HTR-8/SVneo (cell line): ENCODE measurements at regions not wholly inside any gene's neighbourhood (a gene's known extent, or its start where the extent isn't known, plus 50 kb on each side); places are given as distances from the start of the nearest gene placed in this dataset.

Source experiments
- DNase-seq: peaks from one replicate; pipeline ENCODE4 v3.0.0; 2011; ENCODE audit warnings: low spot score, mixed read lengths; ENCODE audit not compliant: insufficient read length
- FAIRE-seq: peaks from 2 replicates; lab custom pipeline; 2011; peaks lifted over from hg19 to GRCh38; lab: Jason Lieb, UNC

DNA sequence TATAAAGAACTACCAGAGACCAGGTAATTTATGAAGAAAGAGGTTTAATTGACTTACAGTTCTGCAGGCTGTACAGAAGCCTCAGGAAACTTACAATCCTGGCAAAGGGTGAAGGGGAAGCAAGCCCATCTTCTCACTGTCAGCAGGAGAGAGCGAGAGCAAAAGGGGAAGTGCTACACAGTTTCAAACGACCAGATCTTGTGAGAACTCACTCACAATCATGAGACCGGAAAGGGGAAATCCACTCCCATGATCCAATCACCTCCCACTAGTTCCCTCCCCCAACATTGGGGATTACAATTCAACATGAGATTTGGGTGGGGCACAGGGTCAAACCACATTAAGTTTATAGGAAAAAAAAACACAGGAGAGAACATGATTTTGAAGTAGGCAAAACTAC lies 222.1 kb upstream of the SHH start:
- DNase-seq (no peak), FAIRE-seq (no peak)

DNA sequence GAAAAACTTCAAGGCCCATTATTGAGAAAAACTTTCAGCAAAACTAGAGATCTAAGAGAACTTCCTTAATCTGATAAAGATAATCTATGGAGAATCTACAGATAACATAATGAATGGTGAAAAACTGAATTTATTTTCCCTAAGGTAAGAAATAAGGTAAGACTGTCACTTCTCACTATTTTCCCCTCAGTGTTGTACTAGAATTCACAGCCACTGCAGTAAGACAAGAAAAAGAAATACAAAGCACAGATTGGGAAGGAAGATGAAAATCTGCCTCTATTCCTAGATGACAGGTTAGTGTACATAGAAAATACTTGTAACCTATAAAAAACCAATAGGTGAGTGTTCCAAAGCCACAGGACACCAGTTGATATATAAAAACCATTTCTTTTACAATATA lies 220.7 kb upstream of the SHH start:
- FAIRE-seq (no peak), DNase-seq (no peak)

DNA sequence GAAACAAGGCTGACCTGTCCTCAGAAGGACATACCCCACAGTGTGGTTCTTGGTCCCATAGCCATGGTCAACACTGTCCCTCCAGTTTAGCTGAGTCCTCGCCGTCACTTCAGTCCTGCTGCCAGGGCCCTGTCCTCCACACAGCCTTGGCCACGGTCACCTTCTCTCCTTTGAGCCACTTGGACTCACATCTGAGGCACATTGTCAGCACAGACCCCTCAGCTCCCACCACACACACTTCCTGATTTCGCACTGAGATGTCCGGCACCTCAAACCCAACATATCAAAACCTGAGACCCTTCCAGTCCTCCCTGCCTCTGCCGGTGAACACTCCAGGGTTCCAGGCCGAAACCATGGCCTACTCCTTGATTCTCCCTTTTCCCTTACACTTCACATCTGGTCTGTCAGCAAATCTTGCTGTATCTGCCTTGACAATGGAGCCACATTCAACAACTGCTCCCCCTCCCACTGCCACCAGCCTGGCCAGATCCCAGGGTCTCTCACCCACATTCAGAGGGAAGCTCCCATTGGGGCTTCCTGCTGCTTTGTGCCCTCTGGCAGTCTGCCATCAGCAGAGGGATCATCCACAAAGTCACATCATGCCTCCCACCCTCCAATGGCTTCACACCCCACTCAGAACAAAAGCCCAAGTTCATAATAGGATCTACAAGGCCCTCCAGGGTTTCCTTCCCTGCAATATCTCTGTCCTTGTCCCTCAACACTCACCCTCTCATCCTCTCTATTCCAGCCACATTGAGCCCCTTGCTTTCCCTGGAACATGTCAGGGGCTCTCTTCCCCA lies 219.6 kb upstream of the SHH start:
- no peak for DNase-seq
- no peak for FAIRE-seq

DNA sequence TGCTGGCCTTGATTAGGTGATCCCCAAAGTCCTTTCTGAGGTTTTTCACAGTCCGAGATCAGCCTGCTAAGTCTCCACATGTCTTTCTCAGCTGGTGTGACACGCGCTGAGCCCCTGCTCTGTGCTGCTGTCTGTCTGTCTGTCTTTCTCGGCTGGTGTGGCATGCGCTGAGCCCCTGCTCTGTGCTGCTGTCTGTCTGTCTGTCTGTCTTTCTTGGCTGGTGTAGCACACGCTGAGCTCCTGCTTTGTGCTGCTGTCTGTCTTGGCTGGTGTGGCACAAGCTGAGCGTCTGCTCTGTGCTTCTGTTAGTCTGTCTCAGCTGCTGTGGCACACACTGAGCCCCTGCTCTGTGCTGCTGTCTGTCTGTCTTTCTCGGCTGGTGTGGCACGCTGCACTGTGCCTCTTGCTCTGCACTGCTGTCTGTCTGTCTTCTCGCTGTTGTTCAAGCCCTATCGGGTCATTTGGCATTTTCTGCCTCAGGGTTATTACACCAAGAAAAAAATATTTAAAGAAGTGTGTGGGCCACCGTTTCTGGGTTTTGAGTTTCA lies 217.3 kb upstream of the SHH start:
- no peak for DNase-seq
- FAIRE-seq, result no peak

DNA sequence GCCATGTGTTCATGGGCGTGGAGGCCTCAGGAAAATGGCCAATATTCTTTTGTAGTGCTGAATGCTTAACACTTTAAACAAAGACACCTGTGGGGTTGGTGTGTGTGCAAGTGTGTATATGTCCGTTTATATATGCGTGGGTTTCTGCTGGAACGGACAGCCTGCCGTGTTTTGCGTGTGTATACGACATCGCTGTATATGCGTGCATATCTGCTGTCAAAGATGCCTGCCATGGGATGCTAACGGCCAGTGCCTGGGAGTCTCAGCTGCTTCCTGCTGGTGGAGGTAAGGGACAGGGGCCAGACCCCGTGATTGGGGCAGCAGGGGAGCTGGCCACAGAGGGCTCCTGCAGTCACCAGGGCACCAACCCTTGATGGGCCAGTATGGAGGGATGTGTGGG lies 216.3 kb upstream of the SHH start:
- DNase-seq, result no peak
- FAIRE-seq, result no peak

DNA sequence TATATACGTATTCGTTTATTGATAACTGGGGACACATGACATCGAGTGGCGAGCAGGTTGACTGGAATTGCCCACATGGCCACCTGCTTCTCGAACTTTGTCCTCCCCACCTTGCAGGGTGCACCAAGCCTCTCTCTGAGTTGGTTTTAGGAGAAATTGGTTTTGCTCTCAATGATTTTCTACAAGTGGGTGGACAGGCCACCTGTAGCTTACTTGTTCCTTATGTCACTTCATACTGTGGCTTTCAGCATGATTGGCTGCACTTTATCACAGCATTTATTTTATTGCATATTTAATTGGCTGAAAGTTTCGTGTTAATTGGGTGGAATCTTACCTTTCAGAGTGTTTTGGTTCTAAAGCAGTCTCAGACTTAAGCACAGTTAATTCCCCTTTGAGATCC lies 215.6 kb upstream of the SHH start:
- DNase-seq (no peak), FAIRE-seq (no peak)

DNA sequence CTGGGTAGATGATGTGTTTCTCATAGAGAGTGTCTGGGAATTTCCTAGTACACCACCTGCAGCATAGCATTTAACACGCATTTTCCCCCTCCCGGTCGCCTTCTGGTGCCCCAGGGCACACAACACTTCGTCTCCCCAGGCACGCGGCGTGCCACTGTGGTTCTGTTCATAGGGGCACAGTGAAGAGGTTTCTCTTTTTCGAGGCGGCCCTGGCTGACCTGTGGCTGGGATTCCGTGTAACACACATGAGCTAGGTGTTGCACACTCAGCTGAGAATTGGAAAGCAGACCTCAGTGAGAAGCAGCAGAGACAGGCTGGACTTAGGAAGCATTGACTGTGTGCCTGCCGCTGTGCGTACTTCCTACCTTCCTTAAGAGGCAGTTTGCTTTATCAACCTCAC lies 214.3 kb upstream of the SHH start:
- no peak for FAIRE-seq
- DNase-seq, result no peak

DNA sequence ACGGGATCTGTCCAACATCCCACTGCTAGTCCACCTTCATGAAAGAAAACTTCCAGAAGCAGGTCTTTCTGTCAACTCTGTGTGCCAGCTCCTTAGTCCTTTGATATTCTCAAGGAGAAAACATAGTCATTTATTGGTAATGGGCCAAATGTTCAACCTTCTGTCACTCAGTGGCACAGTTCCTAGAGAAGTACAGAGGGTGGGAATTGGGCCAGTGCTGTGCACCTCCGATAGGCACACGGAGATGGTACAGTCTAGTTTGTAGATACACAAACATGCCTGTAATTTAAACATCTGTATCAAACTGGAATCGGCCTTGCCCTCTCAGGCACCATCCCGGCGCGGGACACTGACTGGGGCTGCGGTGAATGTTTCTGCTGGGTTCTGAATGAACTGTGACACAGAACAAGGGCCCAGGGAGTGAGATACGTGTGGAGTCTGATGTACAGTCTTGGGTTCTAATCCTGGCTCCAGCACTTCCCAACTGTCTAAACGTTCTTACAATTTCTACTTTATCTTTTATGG lies 213.9 kb upstream of the SHH start:
- DNase-seq (no peak), FAIRE-seq (no peak)

DNA sequence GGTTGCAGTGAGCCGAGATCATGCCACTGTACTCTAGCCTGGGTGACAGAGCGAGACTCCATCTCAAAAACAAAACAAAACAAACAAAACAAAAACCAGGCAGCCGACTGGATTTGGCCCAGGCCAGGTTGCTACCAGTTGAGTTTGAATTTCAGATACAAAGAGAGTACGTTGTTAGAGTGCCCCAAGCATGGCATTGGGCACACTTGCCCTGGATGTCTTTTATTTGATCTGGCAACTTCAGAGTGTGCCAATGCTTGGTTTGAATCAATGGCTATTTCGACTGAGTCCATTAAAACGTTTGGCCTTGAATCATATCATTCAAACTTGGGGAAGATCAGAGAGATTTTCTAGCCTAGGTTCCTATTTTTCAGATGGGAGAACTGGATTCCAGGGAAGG lies 213.4 kb upstream of the SHH start:
- FAIRE-seq, result no peak

DNA sequence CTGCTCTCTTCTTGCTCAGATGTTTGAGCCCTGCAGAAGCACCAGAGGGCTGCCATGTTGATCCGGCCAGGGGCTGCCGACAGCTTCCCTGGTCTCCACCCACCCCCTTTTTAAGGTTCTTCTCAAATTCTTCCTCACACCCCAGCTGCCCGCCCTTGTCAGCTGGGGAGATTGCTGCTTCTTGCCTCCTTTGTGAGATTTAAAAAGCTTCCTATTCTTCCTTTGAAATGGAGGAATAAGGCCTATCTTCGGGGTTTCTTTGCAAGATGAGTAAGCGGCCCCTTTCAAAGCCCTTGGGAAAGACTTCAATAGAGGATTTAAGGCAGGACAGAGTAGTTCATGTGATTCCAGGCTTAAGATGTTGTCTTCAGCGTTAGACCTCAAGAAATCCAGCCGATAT lies 211.9 kb upstream of the SHH start:
- DNase-seq (no peak), FAIRE-seq (no peak)

More for the DNA sequence above, 213.4 kb upstream of the SHH start:
- no peak for DNase-seq

DNA sequence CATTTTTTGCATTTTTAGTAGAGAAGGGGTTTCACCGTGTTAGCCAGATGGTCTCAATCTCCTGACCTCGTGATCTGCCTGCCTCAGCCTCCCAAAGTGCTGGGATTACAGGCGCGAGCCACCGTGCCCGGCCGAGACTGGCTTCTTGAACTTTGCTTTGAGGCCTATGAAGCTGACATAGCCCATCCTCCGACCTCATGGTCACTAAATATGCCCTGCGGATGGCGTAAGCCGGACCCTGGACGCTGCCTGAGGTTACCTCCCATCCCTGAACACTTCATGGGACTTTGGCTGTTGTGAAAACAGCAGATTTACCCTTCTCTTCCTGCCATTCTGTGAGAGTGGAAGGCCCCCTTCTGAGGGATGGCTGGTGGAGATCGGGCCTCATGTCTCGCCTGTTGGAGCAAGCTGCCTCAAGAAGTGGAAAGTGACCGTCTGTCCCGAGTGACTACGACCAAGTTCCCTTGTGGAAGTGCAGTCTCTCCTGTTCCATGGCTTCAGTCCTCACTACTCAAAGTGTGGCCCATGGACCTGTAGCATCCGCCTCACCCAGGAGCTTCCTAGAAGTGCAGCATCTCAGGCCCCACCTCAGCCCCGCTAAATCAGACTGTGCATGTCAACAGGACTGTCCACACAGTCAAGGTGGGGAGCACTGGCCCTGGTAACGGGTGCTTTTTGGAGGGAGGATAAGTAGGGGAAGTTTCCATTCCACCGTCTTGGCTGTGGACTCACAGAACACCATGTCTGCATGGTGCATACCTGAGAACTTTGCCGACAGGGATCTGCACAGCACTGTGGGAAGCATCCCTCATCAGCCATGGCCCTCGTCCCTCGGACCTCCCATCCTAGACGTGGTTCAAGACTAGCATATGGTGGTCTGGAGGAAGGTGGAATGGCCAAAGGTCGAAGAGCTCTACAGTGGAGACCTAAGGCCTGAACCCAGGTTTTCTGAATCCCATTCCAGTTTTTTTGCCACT lies 210.5 kb upstream of the SHH start:
- FAIRE-seq (no peak), DNase-seq (no peak)

DNA sequence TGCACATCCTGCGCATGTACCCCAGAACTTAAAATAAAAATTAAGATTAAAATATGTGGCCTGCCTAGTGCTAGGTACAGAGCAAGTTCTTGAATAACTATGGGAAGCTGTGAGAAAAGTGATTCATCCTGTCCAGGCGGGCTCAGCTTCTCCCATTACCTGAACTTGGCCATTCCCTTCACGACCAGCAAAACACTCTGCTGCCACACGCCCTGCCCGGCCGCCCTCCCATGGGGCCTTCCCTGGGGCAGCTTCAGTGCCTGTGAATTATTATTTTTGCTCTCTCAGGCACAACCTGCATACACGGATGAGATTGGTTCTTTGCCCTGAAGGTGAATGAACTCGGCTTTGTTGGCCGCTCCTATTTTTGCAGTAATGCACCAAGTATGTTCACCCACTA lies 209.2 kb upstream of the SHH start:
- FAIRE-seq, result no peak

DNA sequence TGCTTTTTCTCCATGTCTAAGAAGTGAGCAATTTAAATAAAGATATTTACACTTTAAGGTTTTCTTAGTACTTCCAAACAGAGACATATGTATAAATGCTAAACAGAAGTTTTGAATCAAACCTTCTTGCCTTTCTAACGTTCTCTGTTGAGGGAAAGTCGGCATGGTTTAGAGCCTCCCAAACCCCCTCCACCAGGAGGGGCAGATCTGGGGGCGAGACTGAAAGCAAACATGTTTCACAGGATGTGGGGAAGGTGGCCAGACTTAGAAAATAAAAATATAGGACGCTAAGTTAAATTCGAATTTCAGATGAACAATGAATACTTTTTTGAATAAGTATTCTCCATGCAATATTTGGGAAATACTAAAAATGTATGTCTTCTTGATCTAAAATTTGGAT lies 208.3 kb upstream of the SHH start:
- DNase-seq, result no peak
- no peak for FAIRE-seq

More for the DNA sequence above, 209.2 kb upstream of the SHH start:
- no peak for DNase-seq

DNA sequence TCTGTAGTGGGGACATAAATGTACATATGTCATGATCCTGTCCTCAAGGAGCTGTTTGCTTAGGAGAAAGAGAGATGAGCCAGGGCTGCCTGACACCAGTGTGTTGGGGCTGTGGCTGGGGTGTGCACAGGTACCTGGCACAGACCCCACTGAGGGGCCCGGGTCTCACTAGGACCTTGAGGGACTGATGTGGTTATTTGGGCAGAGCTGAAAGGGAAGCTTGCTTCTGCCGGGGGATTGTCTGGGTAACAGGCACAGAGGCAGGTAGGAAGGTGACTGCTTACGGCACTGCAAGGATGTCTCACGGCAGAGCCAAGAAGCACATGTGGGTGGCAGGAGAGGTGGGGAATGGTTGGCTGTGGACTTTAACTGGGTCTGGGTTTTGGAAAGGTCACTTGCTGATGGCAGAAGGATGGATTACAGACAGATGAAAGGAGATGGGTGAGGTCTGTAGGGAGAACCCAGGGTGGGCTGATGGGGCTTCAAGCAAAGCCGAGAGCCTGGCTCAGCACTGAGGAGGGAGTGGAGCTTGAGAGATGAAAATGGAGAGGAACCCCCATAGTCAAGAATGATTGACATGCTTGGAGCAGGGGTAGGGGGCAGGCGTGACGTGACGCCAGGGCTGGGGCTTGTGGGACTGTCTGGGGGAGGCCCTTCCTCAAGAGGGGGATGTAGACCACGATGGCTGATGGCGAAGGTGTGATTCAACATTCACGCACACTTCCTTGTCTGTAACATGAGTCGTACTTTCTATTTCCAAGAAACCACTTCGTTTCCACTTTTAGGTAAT lies 207.7 kb upstream of the SHH start:
- no peak for DNase-seq
- FAIRE-seq, result no peak

DNA sequence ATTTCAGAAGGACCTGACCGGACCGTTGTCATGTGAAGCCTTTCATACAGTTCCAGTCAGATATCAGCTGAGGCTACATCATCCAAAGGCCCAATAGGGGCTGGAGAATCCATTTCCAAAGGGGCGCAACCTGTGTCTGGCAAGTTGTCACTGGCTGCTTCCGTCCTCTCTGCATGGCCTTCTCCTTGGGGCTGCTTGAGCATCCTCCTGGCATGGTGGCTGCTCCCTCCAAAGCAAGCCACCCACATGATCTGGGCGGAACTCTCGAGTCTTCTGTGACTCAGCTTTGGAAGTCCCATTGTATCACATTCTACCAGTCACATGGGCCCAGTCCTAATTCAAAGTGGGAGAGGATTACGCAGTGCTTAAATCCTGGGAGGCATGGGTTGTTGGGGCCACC lies 207.0 kb upstream of the SHH start:
- DNase-seq (no peak), FAIRE-seq (no peak)

DNA sequence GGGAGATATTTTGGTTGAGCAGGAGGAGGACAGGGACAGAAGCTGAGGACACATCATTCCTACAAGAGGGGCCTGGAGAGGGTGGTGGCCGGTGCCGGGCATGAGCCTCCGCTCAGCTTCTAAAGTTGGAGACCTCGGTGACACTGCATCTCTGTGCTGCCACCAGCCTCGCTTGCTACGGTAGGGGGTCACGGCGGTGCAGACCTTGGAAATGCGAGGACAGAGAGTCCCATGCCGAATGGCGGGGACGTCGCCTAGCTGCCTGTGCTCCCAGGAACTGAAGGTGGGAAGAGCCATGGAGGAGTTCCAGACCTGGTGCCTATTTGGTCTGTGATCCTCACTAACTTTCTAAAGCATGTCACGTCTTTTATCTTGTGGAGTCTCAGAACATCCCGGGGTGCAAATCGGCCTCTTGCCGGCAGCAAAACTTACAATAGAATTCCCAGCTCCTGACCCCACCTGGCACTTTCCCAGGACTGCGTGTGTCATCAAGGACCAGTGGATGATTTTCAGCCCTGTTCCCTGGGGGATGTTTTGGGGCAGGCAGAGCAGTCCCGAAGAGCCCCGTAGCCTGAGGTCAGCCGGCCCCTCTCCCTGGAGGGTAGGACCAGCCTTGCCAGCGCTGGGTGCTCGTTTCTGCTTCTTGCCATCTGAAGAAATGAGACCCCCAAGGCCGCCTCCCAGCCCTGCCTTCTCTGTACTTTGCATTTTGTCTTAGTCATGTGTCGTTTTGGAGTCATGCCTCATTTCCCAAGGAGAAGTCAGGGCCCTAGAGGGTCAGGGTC lies 205.8 kb upstream of the SHH start:
- DNase-seq (no peak), FAIRE-seq (no peak)

DNA sequence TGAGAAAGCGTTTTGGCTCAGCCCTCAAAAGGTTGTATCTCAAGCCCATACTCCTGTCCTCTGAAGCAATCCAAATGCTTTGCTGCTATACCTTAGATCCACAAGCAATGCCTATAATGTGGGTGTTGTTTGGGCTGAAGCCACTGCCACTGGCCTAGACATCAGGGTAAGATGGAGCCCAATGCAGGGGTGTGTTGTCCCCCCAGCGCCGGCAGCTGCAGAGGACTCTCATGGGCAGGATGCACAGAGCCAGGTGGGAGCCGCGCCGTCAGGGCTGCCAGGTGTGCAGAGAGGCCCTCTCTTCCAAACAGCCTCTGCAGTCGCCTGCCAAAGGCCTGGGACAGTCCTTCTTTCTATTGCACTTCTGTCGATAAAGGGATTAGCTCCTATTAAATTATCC lies 205.2 kb upstream of the SHH start:
- FAIRE-seq (no peak), DNase-seq (no peak)

DNA sequence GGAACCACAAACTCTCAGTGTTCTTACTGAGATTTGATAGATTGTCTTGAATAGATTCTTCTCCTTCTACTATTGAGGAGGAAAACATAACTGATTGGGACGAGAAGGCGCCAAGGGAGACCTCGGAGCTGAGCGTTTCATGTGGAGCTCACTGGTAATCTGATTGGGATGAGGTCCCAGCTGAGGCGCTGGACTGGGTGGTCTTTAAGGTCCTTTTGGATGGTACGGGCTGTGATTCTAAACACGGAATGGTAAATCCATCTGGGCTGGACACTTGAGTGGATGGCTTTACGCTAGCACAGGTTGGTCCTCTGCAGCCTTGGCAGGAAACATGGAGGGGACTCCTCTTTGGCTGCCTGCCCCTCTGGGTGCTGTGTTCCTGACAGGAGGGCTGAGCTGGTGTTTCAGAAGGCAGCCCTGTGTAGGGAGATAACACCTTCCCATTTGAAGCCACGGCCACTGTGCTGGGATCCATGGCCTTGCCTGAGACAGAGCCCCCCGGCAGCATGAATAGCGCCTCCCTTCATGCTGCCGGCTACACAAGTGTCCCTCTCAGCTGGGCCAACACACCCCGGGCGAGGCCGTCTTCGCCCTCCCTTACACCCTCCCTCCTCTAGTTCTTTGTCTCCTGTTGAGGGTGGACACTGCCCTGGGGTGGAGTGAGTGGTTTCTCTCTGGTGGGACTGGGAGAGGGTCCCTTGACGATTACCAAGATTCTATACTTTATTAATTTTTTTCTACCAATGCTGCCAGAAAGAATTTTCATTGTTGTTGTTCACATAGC lies 203.2 kb upstream of the SHH start:
- FAIRE-seq (no peak), DNase-seq (no peak)

DNA sequence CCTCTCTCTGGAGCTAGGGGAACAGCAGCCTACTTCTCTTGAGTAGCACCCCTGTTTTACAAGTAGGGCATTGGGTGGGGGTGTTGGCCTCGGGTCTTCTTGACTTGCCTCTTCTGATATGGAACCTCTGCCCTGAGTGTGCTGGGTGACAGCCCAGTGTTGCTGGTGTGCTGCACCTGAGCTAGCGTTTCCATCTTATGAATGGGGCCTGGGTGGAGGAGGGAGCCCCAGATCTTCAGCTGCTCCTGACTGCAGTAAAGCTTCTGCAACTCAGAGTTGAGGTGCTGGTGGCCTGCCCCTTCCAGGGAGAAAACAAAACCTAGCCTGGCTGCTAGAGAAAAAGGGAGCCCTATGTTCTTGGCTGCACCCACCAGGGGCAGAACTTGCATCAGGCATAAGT lies 202.5 kb upstream of the SHH start:
- FAIRE-seq (no peak), DNase-seq (no peak)
